ENCODE measurements at regions not wholly inside any gene's neighbourhood (a gene's known extent, or its start where the extent isn't known, plus 50 kb on each side); places are given as distances from the start of the nearest gene placed in this dataset.

- FAIRE-seq: no peak
These were observed 96.5 kb upstream of the KLF3 start for GRCh38 chr4:38567457-38567856.

DNA sequence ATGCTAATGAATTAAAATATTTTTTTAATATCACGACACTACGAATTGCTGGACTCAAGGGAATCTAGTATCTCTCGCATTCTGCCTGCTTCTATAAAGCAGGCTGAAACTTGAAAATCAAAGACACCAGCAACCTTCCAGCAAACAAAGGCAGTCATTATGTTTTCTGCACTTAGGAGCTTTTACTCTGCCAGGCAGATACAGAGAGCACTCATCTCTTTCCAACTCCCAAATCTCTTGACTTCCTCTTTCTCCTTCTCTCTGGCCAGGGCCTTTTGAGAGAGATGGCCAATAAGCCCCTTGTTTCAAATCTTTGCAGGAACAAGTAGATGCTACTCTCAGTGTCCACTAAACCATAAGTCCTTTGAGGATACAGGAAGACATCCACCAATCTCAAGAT lies 95.2 kb upstream of the KLF3 start:
- FAIRE-seq: no peak

- FAIRE-seq: no peak
These were observed 93.2 kb upstream of the KLF3 start for GRCh38 chr4:38570647-38571276.

DNA sequence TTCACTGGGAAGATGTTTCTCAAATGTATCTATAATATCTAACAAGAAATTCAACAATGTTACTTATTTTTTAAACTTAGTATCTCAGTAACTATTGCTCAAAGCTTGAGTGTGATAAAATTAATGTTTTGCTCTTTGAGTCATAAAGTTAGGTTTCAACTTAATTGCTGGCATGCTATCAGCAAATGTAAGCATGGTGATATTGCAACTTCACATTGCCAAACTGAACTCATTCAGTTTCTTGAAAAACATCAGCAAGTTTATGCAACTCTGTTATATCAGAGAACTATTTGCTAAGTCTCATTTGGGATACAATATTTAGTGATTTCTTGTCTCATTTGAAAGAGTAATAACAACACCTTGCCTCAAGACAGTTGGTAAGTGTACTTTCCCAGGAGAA lies 91.2 kb upstream of the KLF3 start:
- no peak for FAIRE-seq

GRCh38 chr4:38574559-38575333 lies 89.3 kb upstream of the KLF3 start:
- FAIRE-seq: no peak

DNA sequence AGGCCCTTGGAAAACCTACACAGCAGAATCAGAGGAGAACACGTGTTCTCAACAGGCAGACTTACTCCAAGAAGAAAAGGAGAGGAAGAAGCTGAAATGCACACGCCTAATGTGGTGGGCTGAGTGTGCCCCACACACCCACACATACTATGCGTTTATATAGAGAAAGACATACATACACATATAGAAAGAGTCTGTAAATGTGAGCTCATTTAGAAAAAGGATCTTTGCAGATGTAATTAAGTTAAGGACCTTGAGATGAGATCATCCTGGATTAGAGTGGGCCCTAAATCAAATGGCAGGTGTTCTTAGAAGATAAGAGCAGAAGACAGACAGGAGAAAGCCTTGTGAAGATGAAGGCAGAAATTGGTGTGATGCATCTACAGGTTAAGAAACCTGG lies 87.2 kb upstream of the KLF3 start:
- no peak for FAIRE-seq

DNA sequence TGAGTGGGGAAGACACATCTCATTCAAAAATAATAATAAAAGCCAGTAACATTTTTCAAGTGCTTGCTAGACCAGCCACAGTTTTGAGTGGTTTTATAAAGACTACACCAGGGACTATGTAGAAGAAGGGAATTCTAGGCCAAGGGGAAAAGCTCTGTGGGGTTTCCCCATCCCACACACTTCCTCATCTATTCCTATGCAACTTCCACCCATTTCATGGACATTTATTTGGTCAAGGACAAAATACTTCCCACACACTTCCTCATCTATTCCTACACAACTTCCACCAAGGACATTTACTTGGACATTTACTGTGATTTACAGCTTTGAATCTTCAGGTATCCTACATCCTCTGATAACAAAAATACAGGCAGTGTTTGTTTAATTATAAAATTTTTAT lies 86.5 kb upstream of the KLF3 start:
- FAIRE-seq: no peak

DNA sequence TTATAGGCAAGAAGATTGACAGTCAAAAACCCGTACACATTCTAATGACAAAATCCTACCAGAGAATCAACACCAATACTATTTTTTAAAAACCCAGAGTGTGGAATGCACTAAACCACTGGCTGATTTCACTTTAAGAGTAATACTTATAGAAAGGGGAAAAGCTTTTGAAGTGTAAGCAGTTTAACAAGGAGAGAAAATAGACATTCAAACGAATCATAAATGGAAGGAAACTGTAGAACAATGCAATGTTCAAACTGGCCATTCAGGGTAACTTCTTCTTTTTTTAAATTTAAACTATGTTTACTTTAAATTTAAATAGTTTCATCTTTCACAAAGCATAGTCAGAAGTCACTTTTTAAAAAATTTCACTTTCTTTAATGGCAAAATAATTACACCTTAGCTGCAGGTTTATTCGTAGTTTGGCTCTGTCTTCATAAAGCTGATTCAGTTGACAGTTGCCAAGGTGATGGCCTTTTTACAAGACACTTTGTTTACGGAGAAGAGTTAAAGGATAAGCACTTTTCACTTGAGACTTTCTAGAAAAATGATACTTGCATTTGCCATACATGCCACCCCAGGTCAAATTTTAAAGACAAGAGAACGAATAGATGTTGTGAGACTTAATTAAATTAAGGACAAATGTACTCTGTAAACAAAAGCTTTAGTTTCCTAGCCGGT lies 82.4 kb upstream of the KLF3 start:
- FAIRE-seq: no peak

DNA sequence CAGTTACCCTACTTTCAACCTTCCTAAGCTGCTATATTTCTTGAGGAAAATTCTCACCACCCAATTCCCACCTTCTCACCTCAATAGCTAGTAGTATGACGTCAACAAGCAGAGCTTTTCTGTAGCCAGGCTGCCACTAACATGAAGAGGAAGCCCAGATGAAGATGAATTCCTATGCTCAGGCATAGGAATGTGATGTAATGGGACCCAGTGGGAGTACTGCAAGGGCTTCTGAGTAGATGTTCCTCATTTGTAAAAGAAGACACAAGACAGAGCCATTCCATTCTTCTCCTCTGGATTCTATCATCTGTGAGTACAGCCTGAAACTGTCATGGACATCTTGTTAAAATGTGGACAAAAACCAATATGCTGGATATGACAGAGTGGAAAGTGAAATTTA lies 81.6 kb upstream of the KLF3 start:
- no peak for FAIRE-seq

- FAIRE-seq: no peak
These were observed 81.0 kb upstream of the KLF3 start for GRCh38 chr4:38582889-38583470.

DNA sequence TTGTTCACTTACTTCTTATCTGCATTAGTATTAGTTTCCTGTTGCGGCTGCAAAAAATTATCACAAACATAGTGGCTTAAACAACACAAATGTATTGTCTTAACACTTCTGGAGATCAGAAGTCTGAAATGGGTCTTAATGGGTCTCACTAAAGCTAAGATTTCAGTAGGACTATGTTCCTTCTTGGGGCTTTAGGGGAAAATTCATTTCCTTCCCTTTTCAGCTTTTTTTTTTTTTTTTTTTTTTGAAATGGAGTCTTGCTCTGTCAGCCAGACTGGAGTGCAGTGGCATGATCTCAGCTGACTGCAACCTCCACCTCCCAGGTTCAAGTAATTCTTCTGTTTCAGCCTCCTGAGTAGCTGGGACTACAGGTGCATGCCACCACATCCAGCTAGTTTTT lies 78.1 kb upstream of the KLF3 start:
- no peak for FAIRE-seq

GRCh38 chr4:38587106-38587505 lies 76.9 kb upstream of the KLF3 start:
- FAIRE-seq: no peak

GRCh38 chr4:38590046-38590445 lies 74.0 kb upstream of the KLF3 start:
- FAIRE-seq: no peak

DNA sequence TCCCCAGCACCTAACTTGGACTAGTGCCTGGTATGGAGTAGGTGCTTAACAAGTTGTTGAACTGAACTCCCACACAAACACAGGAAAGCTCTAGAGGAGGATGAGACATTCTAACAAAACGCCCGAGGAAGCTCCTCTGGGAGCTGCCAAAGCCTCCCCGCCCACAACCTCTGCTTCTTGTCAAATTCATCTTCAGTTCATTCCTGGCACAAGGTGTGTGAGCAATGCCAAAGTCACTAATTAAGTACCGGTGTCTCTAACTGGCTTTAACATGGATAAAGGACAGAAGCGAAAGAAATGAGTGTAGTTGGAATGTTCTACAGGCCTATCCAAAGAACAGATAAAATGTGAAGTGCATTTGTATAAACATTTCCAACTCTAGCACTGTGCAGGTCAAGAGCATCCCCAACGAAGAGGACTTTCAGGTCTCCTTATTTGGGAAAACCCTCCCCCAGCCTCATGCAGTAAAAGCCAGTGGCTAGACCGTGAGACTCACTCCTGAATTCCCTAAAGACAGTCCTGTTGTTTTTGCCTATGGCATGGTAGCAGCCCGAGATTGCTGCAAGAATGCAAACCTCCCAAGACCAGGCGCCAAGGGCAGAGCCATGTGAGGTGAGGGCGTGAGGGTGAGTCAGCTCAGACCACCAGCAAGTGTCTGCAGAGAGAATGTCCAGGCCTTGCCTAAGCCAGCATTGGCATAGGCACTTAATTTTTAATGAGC lies 72.2 kb upstream of the KLF3 start:
- no peak for FAIRE-seq

DNA sequence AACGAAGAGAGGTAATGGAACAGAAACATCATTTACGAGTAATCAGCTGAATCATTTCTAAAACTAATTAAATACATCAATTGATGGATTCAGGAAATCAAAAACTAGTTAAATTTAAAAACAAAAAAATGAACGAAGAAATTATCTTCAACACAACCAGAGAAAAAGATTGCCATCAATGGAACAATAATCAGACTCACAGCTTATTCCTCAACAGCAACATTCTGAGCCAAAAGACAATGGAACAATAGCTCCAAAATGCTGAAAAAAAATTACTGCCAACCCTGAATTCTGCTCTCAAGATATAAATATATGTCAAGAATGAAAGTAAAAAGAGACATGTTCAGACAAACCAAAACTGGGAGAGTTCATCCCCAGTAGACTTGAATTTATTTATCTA lies 65.5 kb upstream of the KLF3 start:
- FAIRE-seq: no peak

GRCh38 chr4:38600575-38600974 lies 63.4 kb upstream of the KLF3 start:
- FAIRE-seq: no peak

DNA sequence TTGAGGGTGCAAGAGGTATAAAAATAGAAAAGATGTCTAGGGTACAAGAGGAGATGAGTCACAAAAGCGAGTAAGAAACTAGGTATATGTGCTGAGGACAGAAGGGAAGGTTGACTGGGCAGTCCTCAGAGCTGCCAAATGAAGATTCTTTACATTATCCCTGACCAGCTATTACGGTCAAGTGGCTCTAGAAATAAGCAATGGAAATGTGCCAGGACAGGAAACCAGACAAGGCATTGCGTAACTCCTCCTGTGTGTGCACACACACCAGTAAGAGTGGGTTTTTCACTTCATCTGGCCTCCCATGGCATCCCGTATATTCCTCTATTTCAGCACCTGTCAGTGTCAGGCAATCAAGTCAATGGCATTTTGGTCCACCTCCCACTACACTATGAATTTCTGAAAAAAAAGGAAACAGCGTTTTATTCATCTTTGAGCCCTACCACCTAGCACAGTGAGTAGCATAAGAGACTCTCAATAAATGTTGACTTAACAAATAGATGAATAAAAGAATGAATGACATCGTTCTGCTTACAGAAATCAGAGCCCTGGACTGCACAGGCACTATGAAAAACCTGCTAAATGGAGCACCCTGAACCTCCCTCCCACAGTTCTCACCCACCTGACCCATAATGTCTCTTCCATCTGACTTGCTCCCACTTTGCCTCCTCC lies 62.6 kb upstream of the KLF3 start:
- no peak for FAIRE-seq

DNA sequence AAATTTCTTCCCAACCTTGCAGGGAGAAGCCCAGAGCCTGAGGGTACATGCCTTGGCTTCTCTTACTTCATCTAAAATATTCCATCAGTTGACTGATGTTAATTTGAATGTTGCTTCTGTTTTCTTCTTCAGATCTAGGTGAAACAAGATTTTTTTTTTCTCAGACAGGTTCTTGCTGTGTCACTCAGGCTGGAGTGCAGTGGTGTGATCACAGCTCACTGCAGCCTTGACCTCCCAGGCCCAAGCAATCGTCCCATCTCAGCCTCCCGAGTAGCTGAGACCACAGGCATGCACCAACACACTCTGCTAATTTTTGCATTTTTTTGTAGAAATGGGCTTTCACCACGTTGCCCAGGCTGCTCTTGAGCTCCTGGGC lies 62.1 kb upstream of the KLF3 start:
- FAIRE-seq: no peak

- no peak for FAIRE-seq
These were observed 60.3 kb upstream of the KLF3 start for GRCh38 chr4:38603652-38604051.

DNA sequence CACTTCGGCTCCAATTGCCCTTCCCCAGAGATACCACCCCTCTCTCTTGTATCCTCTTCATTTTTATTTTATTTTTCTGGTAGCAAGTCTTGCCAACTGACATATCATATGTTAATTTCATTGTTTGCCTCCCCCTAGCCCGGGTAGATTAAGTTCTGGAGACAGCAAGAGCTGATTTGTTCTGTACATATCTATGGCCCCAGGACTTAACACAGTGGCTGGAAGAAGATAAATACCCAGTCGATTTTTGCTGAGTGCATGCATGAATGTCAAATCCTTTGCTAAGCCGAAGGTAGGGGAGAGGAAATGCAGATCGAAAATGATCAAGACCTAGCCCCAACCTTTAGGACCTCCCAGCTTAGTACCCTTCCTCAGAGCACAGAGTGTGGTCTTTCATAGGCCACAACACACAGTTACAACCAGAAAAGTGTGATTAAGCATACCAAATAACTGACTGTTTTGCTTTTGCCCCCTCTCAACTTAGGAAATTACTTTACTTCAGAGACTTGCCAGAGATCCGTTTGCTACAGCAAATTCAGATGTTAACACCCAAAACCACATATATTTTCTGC lies 58.7 kb upstream of the KLF3 start:
- no peak for FAIRE-seq

DNA sequence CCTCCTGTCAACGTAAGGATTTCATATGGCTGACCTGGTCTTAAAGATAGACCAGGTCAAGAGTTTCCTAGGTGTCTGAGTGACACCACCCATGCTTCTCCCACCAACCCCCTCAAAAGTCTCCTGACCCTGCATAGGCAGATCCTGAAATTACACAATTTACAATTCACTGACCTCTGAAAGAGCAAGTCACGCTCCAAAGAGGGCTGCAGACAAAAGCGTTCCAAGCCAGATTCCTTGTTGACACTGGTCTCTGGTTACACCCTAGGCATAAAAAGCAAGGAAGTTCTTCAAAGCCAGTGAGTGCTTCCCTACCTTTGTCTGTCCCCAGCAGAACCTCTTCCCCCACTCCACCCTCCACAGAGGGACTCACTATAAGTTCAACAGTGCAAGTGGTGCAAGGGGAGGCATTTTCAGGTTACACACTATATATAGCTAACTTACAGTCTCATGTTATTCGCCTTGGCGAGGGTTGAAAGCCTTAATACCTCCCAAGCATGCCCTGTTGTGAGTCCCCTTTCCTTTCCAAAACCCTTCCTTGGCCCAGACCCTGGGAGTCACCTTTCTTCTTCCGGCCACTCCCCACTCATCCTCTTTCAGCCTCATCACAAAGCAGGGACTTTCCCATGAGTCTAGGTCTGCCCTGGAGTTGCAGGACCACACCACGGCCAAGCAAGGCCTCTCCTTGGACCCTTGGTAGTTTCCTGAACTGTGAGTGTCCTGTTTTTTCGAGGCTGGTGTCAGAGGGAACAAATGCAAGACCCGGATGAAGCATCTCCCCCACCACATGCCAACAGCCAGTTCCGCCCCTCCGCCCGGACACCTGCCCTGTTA lies 58.0 kb upstream of the KLF3 start:
- no peak for FAIRE-seq

- FAIRE-seq: no peak
These were observed 57.5 kb upstream of the KLF3 start for GRCh38 chr4:38606587-38606905.

All from G401.6 (cell line).